Heart right ventricle (tissue), 16 donors: ENCODE measurements at regions not wholly inside any gene's neighbourhood (a gene's known extent, or its start where the extent isn't known, plus 50 kb on each side); places are given as distances from the start of the nearest gene placed in this dataset.

Source experiments
- ATAC-seq, 8 donors: fragments of 200-7000 bp; cut with Tn5 transposase; one replicate each; pipeline ENCODE4 v1.9.1; 2020; ENCODE audit warnings: mild to moderate bottlenecking in 8 of 8, moderate library complexity in 8 of 8, moderate number of reproducible peaks in 1 of 8
- DNase-seq, 2 donors: peaks; one replicate each; pipeline ENCODE4 v3.0.0-alpha.2; 2020
- H3K27ac ChIP-seq, 10 donors: fragments of 200-600 bp; sonication (generic) in 2 of 10; one replicate each; pipeline versions ENCODE4 v1.5.0 to v1.8.0; 2020 to 2022; ENCODE audit warnings: mild to moderate bottlenecking in 3 of 10
- H3K27me3 ChIP-seq, 7 donors: fragments of 200-600 bp; one replicate each; pipeline ENCODE4 v1.8.0; 2021 to 2022; ENCODE audit warnings: mild to moderate bottlenecking in 2 of 7
- H3K36me3 ChIP-seq, 9 donors: fragments of 200-600 bp; sonication (generic) in 1 of 9; one replicate each; pipeline versions ENCODE4 v1.5.0 to v1.8.0; 2020 to 2022; ENCODE audit warnings: mild to moderate bottlenecking in 2 of 9
- H3K4me1 ChIP-seq, 9 donors: fragments of 200-600 bp; sonication (generic) in 1 of 9; one replicate each; pipeline versions ENCODE4 v1.5.0 to v1.8.0; 2020 to 2022; ENCODE audit warnings: mild to moderate bottlenecking in 4 of 9
- H3K4me3 ChIP-seq, 10 donors: fragments of 200-600 bp; sonication (generic) in 2 of 10; one replicate each; pipeline versions ENCODE4 v1.5.0 to v1.8.0; 2020 to 2022; ENCODE audit warnings: mild to moderate bottlenecking in 7 of 10, moderate library complexity in 2 of 10
- H3K9me3 ChIP-seq, 11 donors: fragments of 200-600 bp in 10 of 11; sonication (generic) in 2 of 11; one replicate each; pipeline versions ENCODE4 v1.5.0 to v1.8.0; 2013 to 2022; ENCODE audit warnings: mild to moderate bottlenecking in 2 of 11, control low read depth in 1 of 11, moderate library complexity in 1 of 11
- WGBS, 2 donors: extraction: QIAGEN DNeasy Blood & Tissue Kit; methylation state at CpG; one replicate each; pipeline ENCODE4 v1.1.7; 2013; ENCODE audit warnings: inconsistent platforms in 1 of 2; 5-methylcytosine and 5-hydroxymethylcytosine counted together
- intact Hi-C, 10 donors: fragments of 100-400 bp; cut with DNase I; formaldehyde crosslinking; loops; one replicate each; pipeline versions ENCODE4 v1.11.1 to v1.14.2; 2022
- TF ChIP-seq, protein P1 (sequence below), 9 donors: fragments of 200-600 bp; sonication (generic) in 2 of 9; IDR thresholded peaks; one replicate each; pipeline versions ENCODE4 v1.5.0 to v1.8.0; 2021 to 2022; ENCODE audit warnings: antibody characterized with exemption in 9 of 9, mild to moderate bottlenecking in 5 of 9, moderate library complexity in 1 of 9
- donor health status: Arrhythmogenic right ventricular cardiomyopathy.
- donor health status: ischemic (EF 13 %, LVEDD 7.1; RV severe dilation, severe dysfunction).
- donor health status: healthy with polysubstance abuse.
- donor health status: DM: no; HTN: yes; CAD: no.
- donor health status: DM: no; HTN: no; CAD: no.
- donor health status: ischemic (EF 25% LVEDD 6.9; RV normal size, moderate dysfunction).
- donor health status: ischemic (EF 25% LVEDD 5.7; RV mildly dilated, moderate dysfunction).
- donor health status: healthy.
- donor health status: DM: yes; HTN: yes; CAD: no.
- donor health status: Ischemic cardiomyopathy.
- donor health status: ischemic (EF 35%, LVEDD 5.7; RV mildly dilated, moderate dysfunction).
- donor health status: nonischemic (EF 11% LVEDD 7.7; RV severe dilation, severe dysfunction).
- donor health status: DM: yes; HTN: yes; CAD: no.
- donor health status: PGD.
- donor health status: ischemic (EF 29% LVEDD 5.4; RV normal size, mild dysfunction).
- donor health status: nonischemic (EF 23%, LVEDD 6.1; RV moderate dilation, normal function).

DNA sequence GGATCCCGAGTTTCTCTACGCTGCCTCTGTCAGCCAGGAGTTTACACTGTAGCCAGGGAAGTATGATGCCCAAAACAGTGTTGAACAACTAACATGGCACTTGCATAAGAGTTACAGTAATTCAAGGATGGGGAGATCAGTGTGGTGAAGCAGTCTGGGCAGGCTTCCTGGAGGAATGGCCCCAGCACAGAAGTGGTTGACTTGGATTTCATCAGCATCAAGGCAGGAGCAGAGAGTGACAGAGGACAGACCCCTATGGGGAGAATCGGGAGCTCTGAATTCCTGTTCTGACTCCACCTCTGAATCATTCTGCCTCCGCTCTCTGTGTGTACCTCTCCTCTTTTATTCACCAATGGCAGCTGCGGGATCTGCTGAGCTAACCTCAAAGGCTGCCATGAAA, 124.5 kb downstream of the KCNA5 start:
- TF ChIP-seq, protein P1, sequence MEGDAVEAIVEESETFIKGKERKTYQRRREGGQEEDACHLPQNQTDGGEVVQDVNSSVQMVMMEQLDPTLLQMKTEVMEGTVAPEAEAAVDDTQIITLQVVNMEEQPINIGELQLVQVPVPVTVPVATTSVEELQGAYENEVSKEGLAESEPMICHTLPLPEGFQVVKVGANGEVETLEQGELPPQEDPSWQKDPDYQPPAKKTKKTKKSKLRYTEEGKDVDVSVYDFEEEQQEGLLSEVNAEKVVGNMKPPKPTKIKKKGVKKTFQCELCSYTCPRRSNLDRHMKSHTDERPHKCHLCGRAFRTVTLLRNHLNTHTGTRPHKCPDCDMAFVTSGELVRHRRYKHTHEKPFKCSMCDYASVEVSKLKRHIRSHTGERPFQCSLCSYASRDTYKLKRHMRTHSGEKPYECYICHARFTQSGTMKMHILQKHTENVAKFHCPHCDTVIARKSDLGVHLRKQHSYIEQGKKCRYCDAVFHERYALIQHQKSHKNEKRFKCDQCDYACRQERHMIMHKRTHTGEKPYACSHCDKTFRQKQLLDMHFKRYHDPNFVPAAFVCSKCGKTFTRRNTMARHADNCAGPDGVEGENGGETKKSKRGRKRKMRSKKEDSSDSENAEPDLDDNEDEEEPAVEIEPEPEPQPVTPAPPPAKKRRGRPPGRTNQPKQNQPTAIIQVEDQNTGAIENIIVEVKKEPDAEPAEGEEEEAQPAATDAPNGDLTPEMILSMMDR (IDR thresholded peaks at IDR 0.05): no peak
- WGBS, 2 donors: 90 to 92% methylated on average over 5 of the region's 5 CpGs
- Histone ChIP-seq H3K27me3 (peaks cover 0 to 6% (median 0%) of the 10 kb centered on the region in 7 donors), H3K9me3 (no peaks in the 10 kb centered on the region), H3K4me1 (peaks cover 0 to 28% (median 9%) of the 10 kb centered on the region in 9 donors), H3K27ac (no peak overlapping the region), H3K36me3 (no peaks in the 10 kb centered on the region), H3K4me3 (no peak overlapping the region)
- DNase-seq (no peak), ATAC-seq (no peak)
- intact Hi-C loops: no loop called here

DNA sequence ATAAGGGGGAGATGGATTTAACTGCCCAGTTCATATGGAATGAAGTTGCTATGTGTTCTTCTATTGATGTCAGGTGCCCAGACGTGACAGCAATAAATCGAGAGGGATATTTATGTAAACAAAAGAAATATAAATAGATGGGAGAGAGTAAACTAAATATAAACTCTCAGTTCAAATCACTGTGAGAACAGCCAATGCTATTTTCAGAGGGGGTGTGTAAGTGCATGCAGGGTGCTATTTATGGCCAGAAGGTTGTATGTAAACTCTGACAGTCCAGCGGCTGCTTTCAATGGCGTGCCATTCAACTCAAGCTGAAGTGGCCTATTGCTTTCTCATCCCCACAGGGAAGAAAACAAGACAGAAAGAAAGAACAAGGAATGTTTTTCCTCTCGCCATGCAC, 127.2 kb downstream of the KCNA5 start:
- DNase-seq (no peak), ATAC-seq (peak; percentile 70 to 96 (median 86))
- Histone ChIP-seq H3K4me1 (peaks cover 0 to 28% (median 9%) of the 10 kb centered on the region in 9 donors), H3K27ac (peak overlapping the region in 5 of 10 donors; percentile 32 to 79 (median 58)), H3K27me3 (peaks cover 0 to 6% (median 0%) of the 10 kb centered on the region in 7 donors), H3K9me3 (no peaks in the 10 kb centered on the region), H3K4me3 (no peak overlapping the region), H3K36me3 (no peaks in the 10 kb centered on the region)
- intact Hi-C loops: loop anchor here in 6 of 10 donors (2.0 to 10.0 kb wide), 3 partner anchors 271 to 274 kb away; no protein-coding TSS in a partner anchor
- WGBS, 2 donors: 41% methylated on average over 5 of the region's 5 CpGs
- TF ChIP-seq, protein P1 (IDR thresholded peaks at IDR 0.05): no peak

DNA sequence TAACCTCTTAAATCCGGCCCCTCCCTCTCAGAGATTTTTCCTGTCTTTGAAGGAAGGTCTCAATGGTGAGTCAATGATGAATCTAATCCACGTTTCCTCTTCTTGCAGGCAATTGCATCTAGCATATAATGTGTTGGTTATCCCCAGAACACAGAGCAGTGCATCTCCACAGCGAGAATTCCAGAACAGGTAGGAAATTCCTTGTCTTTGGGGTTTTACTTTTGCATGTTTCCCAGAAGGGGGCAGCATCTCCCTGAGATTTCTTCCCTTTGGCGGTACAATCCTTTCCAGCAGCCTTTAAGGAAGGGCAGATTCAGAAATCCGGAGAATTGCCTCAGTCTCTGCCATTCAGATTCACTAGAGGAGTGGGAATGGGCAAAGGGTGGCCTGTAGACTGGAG, 128.0 kb downstream of the KCNA5 start:
- H3K4me3 ChIP-seq: no peak overlapping the region
- peaks cover 0 to 10% (median 0%) of the 10 kb centered on the region in 7 donors for H3K27me3 ChIP-seq
- 26 to 35% methylated on average over 5 of the region's 5 CpGs for WGBS, 2 donors
- peak overlapping the region in 2 of 10 donors; percentile 42 to 79 for H3K27ac ChIP-seq
- peak in 1 of 2 donors; percentile 23 for DNase-seq
- peak in 4 of 8 donors; percentile 13 to 54 (median 47) for ATAC-seq
- intact Hi-C loops: loop anchor here in 6 of 10 donors (2.0 to 10.0 kb wide), 3 partner anchors 271 to 273 kb away; no protein-coding TSS in a partner anchor
- H3K9me3 ChIP-seq: no peaks in the 10 kb centered on the region
- no peaks in the 10 kb centered on the region for H3K36me3 ChIP-seq
- peaks cover 0 to 26% (median 8%) of the 10 kb centered on the region in 9 donors for H3K4me1 ChIP-seq
- TF ChIP-seq, protein P1 (IDR thresholded peaks at IDR 0.05): peak in 8 of 9 donors; percentile 36 to 67 (median 60)

DNA sequence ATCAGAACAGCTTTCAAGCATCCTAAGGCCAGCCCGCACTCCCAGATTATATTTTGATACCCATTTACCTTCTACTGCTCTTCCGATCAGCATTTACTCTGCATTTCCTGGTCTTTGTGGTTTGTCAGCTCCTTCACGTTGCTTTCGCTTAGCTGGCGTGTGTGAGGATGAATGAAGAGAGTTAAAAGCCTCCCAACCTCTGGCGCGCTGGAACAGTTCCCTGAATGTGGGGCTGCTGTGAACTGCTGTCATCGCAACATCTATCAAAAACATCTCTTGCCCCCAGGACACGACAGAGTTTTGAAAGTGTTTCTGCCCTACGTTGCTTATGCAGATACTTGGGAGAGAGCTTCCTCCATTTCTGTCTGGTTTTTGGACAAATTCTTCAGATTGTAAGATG, 129.2 kb downstream of the KCNA5 start:
- TF ChIP-seq, protein P1 (IDR thresholded peaks at IDR 0.05): no peak
- H3K4me3 ChIP-seq: no peak overlapping the region
- intact Hi-C loops: loop anchor here in 5 of 10 donors (5.0 to 10.0 kb wide), 2 partner anchors 269 to 272 kb away; no protein-coding TSS in a partner anchor
- no peak overlapping the region for H3K27ac ChIP-seq
- H3K9me3 ChIP-seq: no peaks in the 10 kb centered on the region
- no peaks in the 10 kb centered on the region for H3K36me3 ChIP-seq
- DNase-seq (no peak), ATAC-seq (no peak)
- H3K27me3 ChIP-seq: peaks cover 0 to 15% (median 0%) of the 10 kb centered on the region in 7 donors
- peaks cover 0 to 19% (median 7%) of the 10 kb centered on the region in 9 donors for H3K4me1 ChIP-seq
- WGBS, 2 donors: 85 to 86% methylated on average over 10 of the region's 10 CpGs
